ENCODE measurements at regions not wholly inside any gene's neighbourhood (a gene's known extent, or its start where the extent isn't known, plus 50 kb on each side); places are given as distances from the start of the nearest gene placed in this dataset.

DNA sequence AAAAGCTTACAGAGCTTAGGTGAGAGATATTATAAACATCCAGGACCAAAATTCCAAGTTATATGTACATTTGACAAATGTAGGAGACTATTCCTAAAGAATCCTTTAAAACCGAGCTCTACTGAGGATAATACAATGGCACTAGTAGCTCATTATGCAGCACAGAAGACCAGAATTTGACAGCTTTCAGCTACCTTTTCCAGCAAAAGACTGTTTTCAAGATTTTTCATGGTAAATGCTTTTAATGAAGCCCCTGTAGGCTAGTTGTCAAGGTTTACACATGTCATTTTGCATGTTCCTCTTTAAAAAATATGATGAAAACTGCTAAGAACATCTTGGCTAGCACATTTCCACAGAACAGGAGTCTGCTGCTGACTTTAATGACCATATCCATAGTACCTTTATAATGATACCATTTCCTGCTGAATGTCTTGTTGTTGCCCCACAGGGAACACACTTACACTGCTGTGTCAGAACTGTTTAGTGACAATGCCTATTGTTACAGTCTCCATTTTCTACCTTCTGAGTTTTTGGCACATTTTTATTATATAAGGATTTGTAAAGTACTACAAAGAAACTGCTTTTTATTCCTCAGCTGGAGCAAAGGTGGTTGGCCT is 1382.3 kb downstream of the RAPGEF2 start:
- no peak for DNase-seq (ENCODE audit: extremely low read depth, low read depth)
- no peak for TF ChIP-seq CTCF (IDR thresholded peaks at IDR 0.05; ENCODE audit: low read depth, low read length)

DNA sequence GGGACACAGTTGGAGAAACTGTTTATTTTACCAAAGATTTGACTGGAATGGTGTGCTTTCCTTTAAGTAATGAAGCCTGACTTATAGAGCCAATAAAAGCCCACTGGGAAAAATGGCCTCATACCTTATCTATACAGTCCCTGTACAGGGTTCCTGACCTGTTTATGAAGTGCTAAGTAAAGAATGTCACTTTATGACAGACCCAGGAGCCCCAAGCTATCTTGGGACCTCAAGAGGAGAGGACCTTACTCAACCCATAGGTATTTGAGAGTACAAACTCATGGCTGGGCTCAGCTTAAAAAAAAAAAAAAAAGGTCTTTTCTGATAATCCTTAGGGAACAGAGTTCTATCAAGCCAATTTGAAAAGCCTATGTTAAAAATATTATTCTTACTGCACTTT is 1389.3 kb downstream of the RAPGEF2 start:
- DNase-seq (ENCODE audit: extremely low read depth, low read depth), result no peak
- TF ChIP-seq CTCF (IDR thresholded peaks at IDR 0.05; ENCODE audit: low read depth, low read length), result no peak

DNA sequence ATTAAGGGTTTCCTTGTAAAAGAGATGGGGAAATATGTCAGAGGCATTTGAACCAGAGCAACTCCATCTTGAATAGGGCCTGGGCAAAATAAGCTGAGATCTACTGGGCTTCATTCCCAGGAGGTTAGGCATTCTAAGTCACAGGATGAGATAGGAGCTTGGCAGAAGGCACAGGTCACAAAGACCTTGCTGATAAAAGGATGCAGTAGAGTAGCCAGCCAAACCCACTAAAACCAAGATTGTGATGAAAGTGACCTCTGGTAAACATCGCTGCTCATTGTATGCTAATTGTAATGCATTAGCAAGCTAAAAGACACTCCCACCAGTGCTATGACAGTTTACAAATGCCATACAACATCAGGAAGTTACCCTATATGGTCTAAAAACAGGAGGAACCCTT is 1390.3 kb downstream of the RAPGEF2 start:
- no peak for DNase-seq (ENCODE audit: extremely low read depth, low read depth)

DNA sequence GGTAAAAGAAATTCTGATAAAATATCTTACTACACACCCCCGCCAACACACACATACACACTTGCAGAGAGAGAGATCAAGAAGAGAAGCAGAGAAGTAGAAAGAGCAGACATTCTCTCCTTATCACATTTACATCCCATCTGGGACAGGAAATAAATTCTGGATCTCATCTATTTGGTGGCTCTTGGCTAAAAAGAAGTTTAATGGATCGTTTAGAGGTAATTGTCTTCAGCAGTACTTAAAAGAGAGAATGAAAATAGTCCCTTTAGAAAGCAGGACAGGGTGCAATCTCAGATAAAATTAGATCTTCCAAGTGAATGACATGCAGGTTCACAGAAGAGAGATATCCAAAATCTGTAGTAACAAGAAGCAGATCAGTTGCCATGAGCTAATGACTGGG is 1392.5 kb downstream of the RAPGEF2 start:
- DNase-seq (ENCODE audit: extremely low read depth, low read depth), result no peak
- TF ChIP-seq CTCF (IDR thresholded peaks at IDR 0.05; ENCODE audit: low read depth, low read length), result no peak

More for the DNA sequence above, 1390.3 kb downstream of the RAPGEF2 start:
- no peak for TF ChIP-seq CTCF (IDR thresholded peaks at IDR 0.05; ENCODE audit: low read depth, low read length)

DNA sequence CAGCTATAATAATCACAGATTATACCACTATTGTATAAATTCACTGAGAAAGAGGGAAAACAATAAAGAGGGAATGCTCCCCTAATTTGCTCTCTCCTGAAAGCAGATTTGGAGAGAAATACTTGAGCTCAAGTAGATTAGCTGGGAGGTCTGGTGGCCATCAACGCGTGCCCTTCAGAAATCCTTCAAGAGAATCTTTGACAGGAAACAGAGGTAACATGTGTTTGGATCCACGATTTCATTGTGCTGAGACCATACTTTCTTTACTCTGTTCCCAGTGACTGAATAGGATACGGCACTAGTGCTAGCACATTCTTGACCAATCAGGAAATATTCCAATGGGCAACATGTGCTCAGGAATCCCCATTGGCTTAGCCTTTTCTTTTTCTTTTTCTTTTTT is 1395.3 kb downstream of the RAPGEF2 start:
- TF ChIP-seq CTCF (IDR thresholded peaks at IDR 0.05; ENCODE audit: low read depth, low read length), result no peak
- no peak for DNase-seq (ENCODE audit: extremely low read depth, low read depth)

DNA sequence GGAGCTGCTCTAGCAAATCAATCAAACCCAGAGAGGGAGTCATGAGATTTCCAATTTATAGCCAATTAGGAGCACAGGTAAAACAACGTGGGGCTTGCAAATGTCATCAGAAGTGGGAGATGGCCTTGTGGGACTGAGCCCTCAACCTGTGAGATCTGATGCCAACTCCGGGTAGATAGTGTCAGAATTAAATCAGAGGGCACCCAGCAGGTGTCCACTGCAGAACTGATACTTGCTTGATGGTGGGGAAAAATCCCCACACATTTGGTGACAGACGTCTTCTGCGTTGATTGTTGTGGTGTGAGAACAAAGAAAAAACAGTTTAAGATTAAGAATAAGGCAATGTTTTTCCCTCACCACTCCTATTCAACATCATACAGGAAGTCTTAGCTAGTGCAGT is 1402.8 kb downstream of the RAPGEF2 start:
- TF ChIP-seq CTCF (IDR thresholded peaks at IDR 0.05; ENCODE audit: low read depth, low read length), result no peak
- DNase-seq (ENCODE audit: extremely low read depth, low read depth), result no peak

GRCh38 chr4:160510928-160511327 is 1408.0 kb downstream of the RAPGEF2 start:
- DNase-seq (ENCODE audit: extremely low read depth, low read depth), result no peak
- no peak for TF ChIP-seq CTCF (IDR thresholded peaks at IDR 0.05; ENCODE audit: low read depth, low read length)

Data from AG09319 (cell line).